CD4-positive, alpha-beta T cell treated with Interferon alpha-2 for 1 hour (primary cell): ENCODE measurements at regions not wholly inside any gene's neighbourhood (a gene's known extent, or its start where the extent isn't known, plus 50 kb on each side); places are given as distances from the start of the nearest gene placed in this dataset.

Source experiments
- DNase-seq, 2 donors: peaks; one replicate each; pipeline ENCODE4 v3.0.0-alpha.2; 2020 to 2022

DNA sequence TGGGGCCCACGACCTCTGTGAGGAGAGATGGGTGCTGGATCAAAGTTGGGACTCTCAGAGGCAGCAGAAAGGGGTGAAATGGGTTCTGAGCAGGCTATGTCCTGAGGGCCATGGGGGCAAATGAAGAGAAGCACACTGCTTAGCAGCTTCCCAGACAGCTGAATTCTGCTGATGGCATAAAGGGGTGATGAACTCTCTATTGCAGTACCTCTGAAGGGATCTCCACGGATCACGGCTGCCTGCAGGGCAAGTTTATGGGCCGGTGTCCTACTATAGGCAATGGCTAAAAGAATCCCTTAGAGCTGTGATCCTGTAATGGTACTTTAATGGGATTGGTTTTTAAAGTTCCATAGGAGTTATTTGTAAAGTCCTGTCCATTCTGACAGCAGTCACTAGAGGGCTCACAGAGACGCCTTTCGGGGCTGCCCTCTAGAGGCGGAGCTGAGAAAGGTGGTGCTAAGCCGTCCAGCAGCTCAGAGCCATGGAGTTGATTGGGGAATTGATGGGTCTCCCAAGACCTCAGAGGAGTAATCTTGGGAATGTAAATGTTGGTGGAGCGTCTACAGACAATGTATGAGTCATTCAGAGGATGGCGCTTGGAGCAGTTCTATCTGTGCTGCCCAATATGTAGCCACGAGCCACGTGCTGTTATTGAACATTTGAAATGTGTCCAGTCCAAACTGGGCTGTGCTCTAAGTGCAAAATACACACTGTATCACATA, 287.3 kb downstream of the COG6 start:
- peak; percentile 62 to 77 for DNase-seq

DNA sequence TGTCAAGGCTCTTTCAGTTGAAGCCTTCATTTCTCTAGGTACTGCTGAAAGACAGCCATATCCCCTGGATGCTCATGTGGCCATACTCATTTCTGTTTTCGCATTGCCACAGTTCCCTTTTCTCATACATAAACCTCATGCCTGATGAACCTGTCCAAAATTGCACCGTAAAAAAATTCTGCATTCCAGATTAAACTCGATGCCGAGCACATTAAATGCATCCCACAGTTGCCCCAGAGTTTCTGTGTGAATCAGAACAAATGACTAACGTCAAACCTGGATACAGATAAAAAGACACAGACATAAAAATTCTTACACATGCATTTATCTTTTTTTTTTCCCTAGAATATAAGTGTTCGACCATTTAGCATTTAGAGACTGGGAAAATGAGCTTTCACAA, 288.2 kb downstream of the COG6 start:
- DNase-seq, result no peak

- no peak for DNase-seq
Observed at GRCh38 chr13:39945226-39945625, 289.8 kb downstream of the COG6 start.

GRCh38 chr13:39946769-39947168, 291.3 kb downstream of the COG6 start:
- no peak for DNase-seq

GRCh38 chr13:39951301-39951700, 295.8 kb downstream of the COG6 start:
- no peak for DNase-seq

DNA sequence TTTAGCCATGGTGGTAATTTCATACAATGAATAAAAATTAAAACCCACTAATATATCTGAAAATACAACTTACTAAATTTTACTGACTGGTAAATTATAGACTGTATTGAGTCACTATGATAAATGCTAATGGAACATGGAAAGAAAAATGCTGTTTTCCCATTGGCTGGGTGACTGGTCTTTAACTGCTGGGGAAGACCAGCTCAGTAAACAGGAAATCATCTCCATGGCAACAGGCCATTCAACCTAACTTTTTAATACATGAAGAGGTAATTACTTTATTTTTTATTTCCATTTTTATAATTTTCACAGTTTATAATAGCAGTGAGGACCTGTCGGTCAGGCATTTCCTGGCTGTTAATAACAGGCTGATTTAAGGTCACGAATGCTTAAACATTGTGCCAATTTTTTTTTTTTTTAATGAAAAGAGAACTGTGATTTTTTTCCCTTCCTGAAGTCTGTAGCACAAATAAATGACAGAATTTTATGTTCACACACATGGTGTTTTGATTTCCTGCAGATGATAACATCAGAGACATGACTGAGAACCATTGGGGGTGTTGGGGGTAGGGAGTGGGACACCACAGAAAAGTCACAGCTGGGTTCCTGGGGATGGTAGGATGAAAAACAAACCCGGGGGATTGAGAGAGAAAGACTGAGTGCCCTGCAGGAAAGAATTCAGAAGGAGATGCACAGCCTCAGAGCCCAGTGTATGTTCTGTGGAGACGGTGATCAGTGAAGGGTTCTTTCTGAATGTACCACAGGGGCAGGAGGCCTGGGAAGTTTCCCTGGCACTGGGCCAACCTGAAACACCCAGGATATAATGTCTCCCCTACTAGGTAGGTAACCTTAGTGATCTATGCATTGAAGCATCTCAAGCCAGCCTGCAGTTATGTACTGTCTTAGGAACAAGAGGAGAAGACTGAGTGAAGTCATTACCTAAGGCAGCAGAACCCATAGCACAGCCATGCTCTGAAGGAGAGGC, 297.1 kb downstream of the COG6 start:
- peak in 1 of 2 donors; percentile 50 for DNase-seq

GRCh38 chr13:39954476-39954875, 299.0 kb downstream of the COG6 start:
- no peak for DNase-seq

GRCh38 chr13:39955560-39955959, 300.1 kb downstream of the COG6 start:
- DNase-seq, result no peak

- peak in 1 of 2 donors; percentile 42 for DNase-seq
Observed at GRCh38 chr13:39956036-39956435, 300.6 kb downstream of the COG6 start.

- DNase-seq, result peak in 1 of 2 donors; percentile 41
Observed at GRCh38 chr13:39957868-39958677, 302.6 kb downstream of the COG6 start.

- DNase-seq, result no peak
Observed at GRCh38 chr13:39959497-39960144, 304.2 kb downstream of the COG6 start.

DNA sequence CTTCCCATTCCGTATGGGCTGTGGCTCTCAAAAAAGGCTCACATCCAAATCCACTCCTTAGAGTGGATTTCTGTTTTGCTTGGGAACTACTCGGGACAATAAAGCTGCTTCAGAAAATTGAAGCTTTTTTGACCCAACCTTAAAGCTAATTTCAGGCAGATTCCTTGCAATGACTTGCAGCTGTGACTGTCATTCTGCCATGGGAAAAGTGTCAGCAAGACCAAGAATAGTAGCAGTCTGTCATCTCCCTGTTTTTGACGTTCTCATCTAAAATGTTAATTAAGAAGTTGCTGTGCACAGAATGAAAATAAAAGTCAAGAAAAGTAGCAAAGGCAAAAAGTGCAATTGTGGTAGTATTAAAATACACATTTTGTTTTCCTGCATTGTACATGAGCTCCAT, 304.7 kb downstream of the COG6 start:
- DNase-seq, result no peak

DNA sequence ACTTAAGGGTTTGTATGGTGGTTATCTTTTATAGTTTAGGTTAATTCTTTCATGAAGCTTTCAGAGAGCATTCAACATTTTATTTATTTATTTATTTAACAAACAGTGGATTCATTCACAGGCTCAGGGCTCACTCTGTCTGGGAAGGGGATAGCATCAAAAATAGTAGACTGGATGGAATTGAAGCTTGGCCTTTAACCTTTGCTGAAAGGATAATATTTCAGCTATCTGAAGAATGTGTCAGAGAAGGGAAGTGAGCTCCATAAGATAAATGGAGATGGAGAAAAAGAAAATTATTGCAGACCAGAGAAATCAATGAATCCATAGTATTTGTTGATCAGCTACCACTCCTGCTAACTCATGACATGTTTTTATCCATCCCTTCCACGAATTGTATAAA, 305.6 kb downstream of the COG6 start:
- no peak for DNase-seq

- no peak for DNase-seq
Observed at GRCh38 chr13:39963612-39964011, 308.1 kb downstream of the COG6 start.

- DNase-seq, result no peak
Observed at GRCh38 chr13:39965309-39965708, 309.8 kb downstream of the COG6 start.

GRCh38 chr13:39967199-39967959, 311.9 kb downstream of the COG6 start:
- DNase-seq, result no peak

DNA sequence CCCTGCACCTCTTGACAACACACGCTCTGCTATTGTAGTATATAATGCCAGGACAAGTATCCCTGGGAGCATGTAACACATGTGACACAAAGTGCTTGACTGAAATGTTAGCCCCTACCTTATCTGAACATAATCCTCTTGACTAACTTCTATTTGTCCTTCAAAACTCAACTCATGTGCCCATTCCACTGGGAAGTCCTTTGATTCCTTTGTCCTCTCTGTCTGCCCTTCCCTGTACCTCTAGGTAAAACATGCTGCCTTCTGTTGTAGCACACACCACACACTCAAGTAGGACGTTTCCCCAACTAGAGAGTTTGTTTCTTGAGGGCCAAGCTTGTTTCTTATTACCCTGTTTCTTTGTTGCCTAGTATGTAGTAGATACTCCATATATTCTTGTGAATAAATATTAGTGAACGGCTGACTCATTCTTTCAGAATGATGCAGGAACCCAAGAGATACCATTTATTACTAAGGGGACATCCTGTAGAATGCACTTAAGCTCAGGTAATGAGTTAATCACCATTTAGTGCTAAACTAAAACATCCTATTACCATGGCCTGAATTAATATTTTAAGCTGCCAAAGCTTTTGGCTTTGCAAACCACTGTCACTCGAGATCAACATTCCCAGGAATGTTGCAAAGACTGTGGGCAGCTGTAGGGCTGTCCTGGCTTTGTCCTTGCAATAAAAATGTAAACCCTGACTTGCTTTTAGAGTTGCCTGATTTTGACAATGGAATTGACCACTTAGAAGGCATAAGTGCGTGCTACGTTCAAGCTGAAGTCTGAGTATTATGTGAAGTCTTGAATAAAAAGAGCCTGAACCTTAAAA, 313.4 kb downstream of the COG6 start:
- DNase-seq, result no peak

DNA sequence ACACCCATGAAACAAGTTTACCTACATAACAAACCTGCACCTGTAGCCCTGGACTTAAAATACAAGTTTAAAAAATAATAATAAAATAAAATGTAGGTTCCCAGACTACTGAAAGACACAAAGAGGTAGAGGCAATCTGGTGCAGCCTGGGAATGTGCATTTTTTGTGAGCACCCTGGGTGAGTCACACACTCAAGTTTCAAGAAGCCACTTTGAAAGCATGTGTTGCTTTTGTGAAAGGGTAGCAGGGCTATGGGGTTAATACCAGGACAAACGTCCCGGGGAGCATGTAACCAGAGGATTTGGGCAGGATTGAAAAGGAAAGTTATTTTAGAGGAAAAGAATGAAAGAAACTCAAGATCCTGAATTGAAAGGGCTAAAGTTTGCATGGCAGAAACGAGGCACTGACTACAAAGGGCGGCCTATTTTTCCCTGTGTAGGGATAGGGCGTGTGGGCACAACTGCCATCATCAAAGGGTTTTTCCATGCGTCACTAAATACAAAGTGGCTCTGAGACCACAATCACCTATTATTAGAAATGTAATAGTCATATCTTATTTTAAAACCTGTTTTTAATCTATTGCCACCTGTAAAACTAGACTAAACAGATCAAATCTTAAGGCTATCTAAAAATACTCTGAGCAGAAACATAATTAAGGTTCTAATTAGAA, 314.9 kb downstream of the COG6 start:
- DNase-seq, result no peak

GRCh38 chr13:39971526-39971925, 316.1 kb downstream of the COG6 start:
- no peak for DNase-seq

DNA sequence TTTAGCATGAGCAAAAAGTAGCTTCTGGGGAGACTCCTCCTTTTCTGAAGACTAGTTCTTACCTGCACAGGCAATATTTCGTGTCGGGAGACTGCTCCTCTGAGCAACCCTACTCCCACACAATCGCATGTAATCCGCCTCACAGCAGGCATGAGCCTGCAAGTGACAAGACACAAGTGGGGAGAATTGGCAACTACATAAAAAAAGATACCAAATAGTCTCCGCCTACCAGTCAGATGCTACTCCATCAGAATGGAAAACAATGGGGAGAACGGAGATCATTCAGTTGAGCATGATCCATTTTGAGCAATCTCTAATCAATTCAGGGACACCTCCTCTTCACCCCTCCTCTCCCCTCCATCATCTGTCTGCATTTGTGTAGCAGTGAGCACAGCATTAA, 321.0 kb downstream of the COG6 start:
- DNase-seq, result no peak
